ENCODE measurements at regions not wholly inside any gene's neighbourhood (a gene's known extent, or its start where the extent isn't known, plus 50 kb on each side); places are given as distances from the start of the nearest gene placed in this dataset.

- no peak overlapping the region for H3K27ac Mint-ChIP-seq
- Histone ChIP-seq H3K27ac (ENCODE audit: low read depth) (no peak overlapping the region), H3K4me2 (no peak overlapping the region), H2AFZ (no peak overlapping the region), H3K4me3 (no peak overlapping the region), H3K27me3 (ENCODE audit: insufficient read depth) (no peaks in the 10 kb centered on the region), H3K79me2 (replicated peaks; ENCODE audit: insufficient read depth) (no peaks in the 10 kb centered on the region), H3K9me2 (ENCODE audit: insufficient read depth) (no peaks in the 10 kb centered on the region), H3K36me3 (ENCODE audit: insufficient read depth) (no peaks in the 10 kb centered on the region), H4K20me1 (replicated peaks; ENCODE audit: insufficient read depth) (no peaks in the 10 kb centered on the region), H3F3A (replicated peaks; ENCODE audit: low read depth) (no peaks in the 10 kb centered on the region), H3K4me1 (ENCODE audit: insufficient read depth) (no peaks in the 10 kb centered on the region)
- peaks cover 7% of the 10 kb centered on the region; the same call in 1 of the 3 replicates for H3K9me3 Mint-ChIP-seq
- peaks cover 4% of the 10 kb centered on the region; the same call in 1 of the 3 replicates for H3K36me3 Mint-ChIP-seq (ENCODE audit: low read depth)
- H3K4me1 Mint-ChIP-seq: no peaks in the 10 kb centered on the region
- no peaks in the 10 kb centered on the region for H3K27me3 Mint-ChIP-seq (ENCODE audit: insufficient read depth, low read depth, poor library complexity)
- ATAC-seq (no peak), DNase-seq (ENCODE audit: low spot score) (no peak)
- TF ChIP-seq EZH2phosphoT487 (IDR thresholded peaks at IDR 0.05; ENCODE audit: unreplicated experiment) (no peak), ZNF462 (CRISPR knock-in tag; IDR thresholded peaks at IDR 0.05) (no peak), STAT1 (IDR thresholded peaks at IDR 0.05; ENCODE audit: unreplicated experiment) (no peak), NANOG (IDR thresholded peaks at IDR 0.05; ENCODE audit: borderline replicate concordance) (no peak), CREB1 (CRISPR knock-in tag; IDR thresholded peaks at IDR 0.05; ENCODE audit: low read depth) (no peak), ZNF331 (CRISPR knock-in tag; IDR thresholded peaks at IDR 0.05; ENCODE audit: low read depth) (no peak)
- H3K4me3 Mint-ChIP-seq: no peak overlapping the region
Observed at GRCh38 chr3:106946866-106947265, 430.4 kb upstream of the CCDC54 start.

GRCh38 chr3:106957029-106957428 is 420.2 kb upstream of the CCDC54 start:
- no peaks in the 10 kb centered on the region for H3K4me1 ChIP-seq (ENCODE audit: insufficient read depth)
- no peaks in the 10 kb centered on the region for H3K36me3 ChIP-seq (ENCODE audit: insufficient read depth)
- no peaks in the 10 kb centered on the region for H3F3A ChIP-seq (replicated peaks; ENCODE audit: low read depth)
- no peak for DNase-seq (ENCODE audit: low spot score)
- H3K36me3 Mint-ChIP-seq (ENCODE audit: low read depth): peaks cover 21% of the 10 kb centered on the region
- no peak overlapping the region for H3K27ac ChIP-seq (ENCODE audit: low read depth)
- no peaks in the 10 kb centered on the region for H3K27me3 Mint-ChIP-seq (ENCODE audit: insufficient read depth, low read depth, poor library complexity)
- H3K4me1 Mint-ChIP-seq: 0 out of 3 replicates have a peak, but pooled peaks cover 3% of the 10 kb centered on the region
- H3K4me3 ChIP-seq: no peak overlapping the region
- no peak overlapping the region for H2AFZ ChIP-seq
- no peaks in the 10 kb centered on the region for H3K9me2 ChIP-seq (ENCODE audit: insufficient read depth)
- H3K9me3 Mint-ChIP-seq: peaks cover 21% of the 10 kb centered on the region
- no peak overlapping the region for H3K27ac Mint-ChIP-seq
- no peak overlapping the region for H3K4me3 Mint-ChIP-seq
- no peak overlapping the region for H3K4me2 ChIP-seq
- no peaks in the 10 kb centered on the region for H3K27me3 ChIP-seq (ENCODE audit: insufficient read depth)
- no peaks in the 10 kb centered on the region for H4K20me1 ChIP-seq (replicated peaks; ENCODE audit: insufficient read depth)
- no peaks in the 10 kb centered on the region for H3K79me2 ChIP-seq (replicated peaks; ENCODE audit: insufficient read depth)
- no peak for ATAC-seq
- TF ChIP-seq ZNF114 (CRISPR knock-in tag; IDR thresholded peaks at IDR 0.05): no peak
- TF ChIP-seq POLR2AphosphoS5 (IDR thresholded peaks at IDR 0.05; ENCODE audit: low read depth): no peak
- TF ChIP-seq EZH2phosphoT487 (IDR thresholded peaks at IDR 0.05; ENCODE audit: unreplicated experiment): no peak
- no peak for TF ChIP-seq ETS1 (IDR thresholded peaks at IDR 0.05)

Measured in GM23338 (cell line).